ENCODE measurements at regions not wholly inside any gene's neighbourhood (a gene's known extent, or its start where the extent isn't known, plus 50 kb on each side); places are given as distances from the start of the nearest gene placed in this dataset.

DNA sequence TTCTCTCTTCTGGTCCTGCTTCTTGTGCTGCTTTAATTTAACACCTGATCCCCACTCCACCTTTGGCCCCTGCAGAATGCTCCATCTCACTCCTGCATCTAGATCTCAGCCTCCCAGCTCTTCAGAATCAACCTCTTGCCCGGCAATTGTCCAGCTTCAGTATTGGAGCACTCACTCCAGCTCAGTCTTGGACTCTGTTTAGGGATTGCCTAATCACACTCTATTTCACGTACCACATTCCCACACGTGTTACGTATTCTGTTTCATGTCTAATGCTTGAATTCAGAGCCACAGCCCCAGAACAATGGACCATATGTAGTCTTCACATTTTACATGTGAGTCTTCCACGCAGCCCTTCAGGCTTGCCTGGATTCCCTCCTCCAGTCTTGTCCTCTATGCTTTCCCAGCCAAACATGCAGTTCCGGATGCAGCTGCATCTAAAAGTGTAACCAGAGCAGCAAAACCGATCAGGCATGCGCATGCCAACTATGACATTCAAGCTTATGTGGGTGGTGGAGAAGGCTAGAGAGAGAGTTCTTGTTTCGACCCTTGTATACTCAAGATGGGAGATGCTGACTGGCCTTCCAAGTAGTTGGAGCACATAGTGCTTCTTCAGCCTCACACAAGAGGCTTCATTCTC lies 105.2 kb upstream of the FAM9A start:
- TF ChIP-seq MIER2 (CRISPR knock-in tag; IDR thresholded peaks at IDR 0.05), result no peak
- no peak for TF ChIP-seq YY1 (IDR thresholded peaks at IDR 0.05; ENCODE audit: insufficient read depth, insufficient replicate concordance, low read depth, low read length)
- TF ChIP-seq NBN (conservative IDR thresholded peaks at IDR 0.05), result no peak
- TF ChIP-seq EP300 (IDR thresholded peaks at IDR 0.05; ENCODE audit: low read depth in 2 of 2, low read length in 2 of 2), result no peak
- no peak for TF ChIP-seq EP300 (CRISPR knock-in tag; IDR thresholded peaks at IDR 0.05; ENCODE audit: borderline replicate concordance)
- no peak for TF ChIP-seq NCOA1 (CRISPR knock-in tag; IDR thresholded peaks at IDR 0.05)
- TF ChIP-seq, protein P1, sequence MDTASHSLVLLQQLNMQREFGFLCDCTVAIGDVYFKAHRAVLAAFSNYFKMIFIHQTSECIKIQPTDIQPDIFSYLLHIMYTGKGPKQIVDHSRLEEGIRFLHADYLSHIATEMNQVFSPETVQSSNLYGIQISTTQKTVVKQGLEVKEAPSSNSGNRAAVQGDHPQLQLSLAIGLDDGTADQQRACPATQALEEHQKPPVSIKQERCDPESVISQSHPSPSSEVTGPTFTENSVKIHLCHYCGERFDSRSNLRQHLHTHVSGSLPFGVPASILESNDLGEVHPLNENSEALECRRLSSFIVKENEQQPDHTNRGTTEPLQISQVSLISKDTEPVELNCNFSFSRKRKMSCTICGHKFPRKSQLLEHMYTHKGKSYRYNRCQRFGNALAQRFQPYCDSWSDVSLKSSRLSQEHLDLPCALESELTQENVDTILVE (CRISPR knock-in tag; IDR thresholded peaks at IDR 0.05), result no peak
- no peak for TF ChIP-seq ZNF124 (CRISPR knock-in tag; IDR thresholded peaks at IDR 0.05)
- TF ChIP-seq ZNF350 (CRISPR knock-in tag; IDR thresholded peaks at IDR 0.05; ENCODE audit: borderline replicate concordance, low read depth), result no peak
- no peak for TF ChIP-seq NR1H2 (CRISPR knock-in tag; IDR thresholded peaks at IDR 0.05; ENCODE audit: borderline replicate concordance, low read depth)
- no peak for TF ChIP-seq CBX1 (IDR thresholded peaks at IDR 0.05; ENCODE audit: low read depth)
- TF ChIP-seq, protein P2, sequence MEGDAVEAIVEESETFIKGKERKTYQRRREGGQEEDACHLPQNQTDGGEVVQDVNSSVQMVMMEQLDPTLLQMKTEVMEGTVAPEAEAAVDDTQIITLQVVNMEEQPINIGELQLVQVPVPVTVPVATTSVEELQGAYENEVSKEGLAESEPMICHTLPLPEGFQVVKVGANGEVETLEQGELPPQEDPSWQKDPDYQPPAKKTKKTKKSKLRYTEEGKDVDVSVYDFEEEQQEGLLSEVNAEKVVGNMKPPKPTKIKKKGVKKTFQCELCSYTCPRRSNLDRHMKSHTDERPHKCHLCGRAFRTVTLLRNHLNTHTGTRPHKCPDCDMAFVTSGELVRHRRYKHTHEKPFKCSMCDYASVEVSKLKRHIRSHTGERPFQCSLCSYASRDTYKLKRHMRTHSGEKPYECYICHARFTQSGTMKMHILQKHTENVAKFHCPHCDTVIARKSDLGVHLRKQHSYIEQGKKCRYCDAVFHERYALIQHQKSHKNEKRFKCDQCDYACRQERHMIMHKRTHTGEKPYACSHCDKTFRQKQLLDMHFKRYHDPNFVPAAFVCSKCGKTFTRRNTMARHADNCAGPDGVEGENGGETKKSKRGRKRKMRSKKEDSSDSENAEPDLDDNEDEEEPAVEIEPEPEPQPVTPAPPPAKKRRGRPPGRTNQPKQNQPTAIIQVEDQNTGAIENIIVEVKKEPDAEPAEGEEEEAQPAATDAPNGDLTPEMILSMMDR (CRISPR knock-in tag; IDR thresholded peaks at IDR 0.05), result no peak
- TF ChIP-seq POLR2AphosphoS5 (IDR thresholded peaks at IDR 0.05; ENCODE audit: low read depth, low read length), result no peak
